K562 (cell line): ENCODE measurements at regions not wholly inside any gene's neighbourhood (a gene's known extent, or its start where the extent isn't known, plus 50 kb on each side); places are given as distances from the start of the nearest gene placed in this dataset.

Experiments used
- ATAC-seq: fragments of 200-7000 bp; cut with Tn5 transposase; 3 replicates; pipeline ENCODE4 v1.9.1; 2020; ENCODE audit warnings: moderate library complexity
- BruUV-seq: library from RNA; stranded (reverse); fragments of 400-500 nt; replicated peaks from 2 replicates; lab custom pipeline; 2021; lab: Mats Ljungman, UMichigan
- CTCF ChIA-PET: fragments of 300-600 bp; formaldehyde crosslinking; extraction: SDS; loops from one replicate; lab custom pipeline; 2021; ENCODE audit warnings: low intra/inter-chr PET ratio; lab: Yijun Ruan, JAX
- POLR2A ChIA-PET: fragments of 300-600, 350-650 bp; sonication (Branson Sonifier 250); formaldehyde crosslinking; extraction: SDS; loops from one replicate; lab custom pipeline; 2021; ENCODE audit warnings: antibody characterized with exemption, inconsistent platforms; lab: Yijun Ruan, JAX
- DNase-seq, 4 experiments: peaks; one replicate each; pipeline versions ENCODE4 v3.0.0 to v3.0.0-alpha.2; 2011 to 2018; ENCODE audit warnings: low spot score in 3 of 4, mixed read lengths in 3 of 4; ENCODE audit errors: extremely low read depth in 1 of 4
- FAIRE-seq: peaks from 2 replicates; lab custom pipeline; 2011; peaks lifted over from hg19 to GRCh38; lab: Jason Lieb, UNC
- H2AFZ ChIP-seq: 2 replicates; pipeline ENCODE4 v1.6.0; 2011; ENCODE audit warnings: low read depth, low read length, control low read depth, inconsistent platforms
- H3K27ac ChIP-seq: fragments of 200-600 bp; 3 replicates; pipeline ENCODE4 v1.8.0; 2011; ENCODE audit warnings: low read depth, mild to moderate bottlenecking, control low read depth, inconsistent platforms, low read length, moderate library complexity, mixed read lengths; ENCODE audit errors: extremely low read depth
- H3K27me3 ChIP-seq, 2 experiments: fragments of 300-600 bp in 1 of 2; 2 replicates in 1 of 2; 3 replicates in 1 of 2; pipeline versions ENCODE4 v1.6.0 to v1.8.0; 2011; ENCODE audit warnings: inconsistent platforms in 2 of 2, low read length in 2 of 2, mild to moderate bottlenecking in 1 of 2, mixed read lengths in 1 of 2, moderate library complexity in 1 of 2; ENCODE audit not compliant: control insufficient read depth in 2 of 2, insufficient read depth in 2 of 2
- H3K36me3 ChIP-seq: fragments of 300-600 bp; 3 replicates; pipeline ENCODE4 v1.8.0; 2011; ENCODE audit warnings: mild to moderate bottlenecking, low read length, inconsistent platforms; ENCODE audit not compliant: control insufficient read depth, insufficient read depth
- H3K4me1 ChIP-seq, 2 experiments: fragments of 200-600 bp in 1 of 2; replicated peaks in 1 of 2; 2 replicates in 1 of 2; 3 replicates in 1 of 2; pipeline versions ENCODE4 v1.5.1 to v1.8.0; 2011; ENCODE audit warnings: inconsistent platforms in 2 of 2, low read length in 2 of 2, mild to moderate bottlenecking in 1 of 2, mixed read lengths in 1 of 2, moderate library complexity in 1 of 2; ENCODE audit not compliant: control insufficient read depth in 2 of 2, insufficient read depth in 2 of 2
- H3K4me2 ChIP-seq: 2 replicates; pipeline ENCODE4 v1.6.1; 2011; ENCODE audit warnings: low read length, control low read depth, inconsistent platforms, mixed read lengths; ENCODE audit not compliant: insufficient read depth
- H3K4me3 ChIP-seq: fragments of 200-600 bp; sonication (generic), shearing (Covaris generic); 2 replicates; pipeline ENCODE4 v1.5.1; 2016; ENCODE audit warnings: control low read depth, inconsistent platforms
- H3K79me2 ChIP-seq: fragments of 200-600 bp; 3 replicates; pipeline ENCODE4 v1.8.0; 2011; ENCODE audit warnings: low read length, inconsistent platforms; ENCODE audit not compliant: control insufficient read depth, insufficient read depth
- H3K9ac ChIP-seq, 2 experiments: 2 replicates each; pipeline versions ENCODE4 v1.6.0 to v1.6.1; 2011; ENCODE audit warnings: low read depth in 2 of 2, low read length in 2 of 2, control low read depth in 1 of 2, inconsistent platforms in 1 of 2, mild to moderate bottlenecking in 1 of 2, mixed read lengths in 1 of 2; ENCODE audit not compliant: insufficient read depth in 1 of 2
- H3K9me1 ChIP-seq: one replicate; pipeline ENCODE4 v1.6.0; 2011; ENCODE audit warnings: inconsistent platforms, mild to moderate bottlenecking, low read length, moderate library complexity; ENCODE audit not compliant: control insufficient read depth, insufficient read depth
- H3K9me3 ChIP-seq: replicated peaks from 2 replicates; pipeline ENCODE4 v1.5.1; 2011; ENCODE audit warnings: low read depth, low read length, inconsistent platforms; ENCODE audit not compliant: control insufficient read depth, insufficient read depth
- H4K20me1 ChIP-seq: replicated peaks from 2 replicates; pipeline ENCODE4 v1.6.1; 2011; ENCODE audit warnings: low read length, inconsistent platforms, mixed read lengths; ENCODE audit not compliant: control insufficient read depth, insufficient read depth
- DACH1 ChIP-seq: fragments of 450-650 bp; IDR thresholded peaks from 2 replicates; pipeline ENCODE4 v1.6.1; 2018; ENCODE audit not compliant: partially characterized antibody
- E2F3 ChIP-seq: fragments of 250-450 bp; sonication (Bioruptor Pico); IDR thresholded peaks from 2 replicates; pipeline ENCODE4 v1.4.0; 2020; ENCODE audit warnings: mild to moderate bottlenecking
- ETV5 ChIP-seq: sonication (generic); formaldehyde crosslinking; IDR thresholded peaks from 2 replicates; pipeline ENCODE4 v1.4.0; 2020; ENCODE audit warnings: low read depth, mild to moderate bottlenecking, missing genetic modification reagents
- FUS ChIP-seq: fragments of 200-400 bp; formaldehyde crosslinking; optimal IDR thresholded peaks from 2 replicates; pipeline ENCODE3; 2017; ENCODE audit warnings: low read depth, low read length
- ZNF197 ChIP-seq: fragments of 200-800 bp; sonication (Bioruptor generic); IDR thresholded peaks from 2 replicates; pipeline ENCODE4 v1.6.1; 2016; ENCODE audit warnings: low read depth, missing genetic modification characterization, missing compliant biosample characterization
- ZNF444 ChIP-seq: fragments of 250-450 bp; sonication (Bioruptor Pico); IDR thresholded peaks from 2 replicates; pipeline ENCODE4 v1.4.0; 2020; ENCODE audit warnings: mild to moderate bottlenecking, moderate library complexity
- ZNF707 ChIP-seq: fragments of 250-450 bp; sonication (Bioruptor Pico); conservative IDR thresholded peaks from 2 replicates; pipeline ENCODE4 v1.8.0; 2022; ENCODE audit warnings: inconsistent platforms, mild to moderate bottlenecking, moderate library complexity
- WGBS: fragments of 100-300 bp; shearing (Covaris generic); methylation state at CpG from one replicate; pipeline ENCODE4 v1.1.6; 2016; ENCODE audit warnings: low coverage, mixed read lengths; ENCODE audit not compliant: insufficient coverage; ENCODE audit errors: missing lambda C conversion rate; 5-methylcytosine and 5-hydroxymethylcytosine counted together
- in situ Hi-C: fragments of 300-500 bp; cut with MboI; formaldehyde crosslinking; loops from 4 replicates; pipeline ENCODE4 v1.15.0; 2018; ENCODE audit warnings: inconsistent platforms, mixed read lengths
- intact Hi-C: fragments of 100-400 bp; cut with micrococcal nuclease; formaldehyde crosslinking; loops from 2 replicates; pipeline ENCODE4 v1.14.2; 2022
- TF ChIP-seq, protein P1 (sequence below): fragments of 250-450 bp; sonication (Bioruptor Pico); IDR thresholded peaks from 2 replicates; pipeline ENCODE4 v1.4.0; 2020; ENCODE audit warnings: mild to moderate bottlenecking, moderate library complexity, borderline replicate concordance
- TF ChIP-seq, protein P2 (sequence below): fragments of 450-650 bp; formaldehyde crosslinking; IDR thresholded peaks from 2 replicates; pipeline ENCODE4 v1.4.0; 2022; ENCODE audit warnings: missing genetic modification characterization

DNA sequence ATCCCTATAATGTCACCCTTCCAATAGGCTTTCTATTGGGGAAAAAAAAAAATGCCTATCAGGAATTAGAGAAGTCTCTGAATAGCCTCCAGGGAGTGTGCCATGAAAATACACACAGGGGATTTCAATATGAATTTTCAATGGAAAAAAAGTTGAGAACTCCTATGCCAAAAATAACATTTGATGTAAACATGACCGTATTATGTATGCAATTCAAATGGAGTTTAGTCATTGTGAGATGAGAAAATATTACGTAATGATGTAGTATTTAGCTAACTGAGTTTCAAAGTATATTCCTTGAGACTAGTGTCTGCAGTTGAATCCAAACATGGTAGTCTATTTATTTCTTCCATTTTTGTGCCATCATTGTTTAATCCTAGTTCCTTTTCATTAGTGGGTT lies 182.3 kb downstream of the BLID start (continued):
- TF ChIP-seq, protein P1, sequence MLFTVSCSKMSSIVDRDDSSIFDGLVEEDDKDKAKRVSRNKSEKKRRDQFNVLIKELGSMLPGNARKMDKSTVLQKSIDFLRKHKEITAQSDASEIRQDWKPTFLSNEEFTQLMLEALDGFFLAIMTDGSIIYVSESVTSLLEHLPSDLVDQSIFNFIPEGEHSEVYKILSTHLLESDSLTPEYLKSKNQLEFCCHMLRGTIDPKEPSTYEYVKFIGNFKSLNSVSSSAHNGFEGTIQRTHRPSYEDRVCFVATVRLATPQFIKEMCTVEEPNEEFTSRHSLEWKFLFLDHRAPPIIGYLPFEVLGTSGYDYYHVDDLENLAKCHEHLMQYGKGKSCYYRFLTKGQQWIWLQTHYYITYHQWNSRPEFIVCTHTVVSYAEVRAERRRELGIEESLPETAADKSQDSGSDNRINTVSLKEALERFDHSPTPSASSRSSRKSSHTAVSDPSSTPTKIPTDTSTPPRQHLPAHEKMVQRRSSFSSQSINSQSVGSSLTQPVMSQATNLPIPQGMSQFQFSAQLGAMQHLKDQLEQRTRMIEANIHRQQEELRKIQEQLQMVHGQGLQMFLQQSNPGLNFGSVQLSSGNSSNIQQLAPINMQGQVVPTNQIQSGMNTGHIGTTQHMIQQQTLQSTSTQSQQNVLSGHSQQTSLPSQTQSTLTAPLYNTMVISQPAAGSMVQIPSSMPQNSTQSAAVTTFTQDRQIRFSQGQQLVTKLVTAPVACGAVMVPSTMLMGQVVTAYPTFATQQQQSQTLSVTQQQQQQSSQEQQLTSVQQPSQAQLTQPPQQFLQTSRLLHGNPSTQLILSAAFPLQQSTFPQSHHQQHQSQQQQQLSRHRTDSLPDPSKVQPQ (CRISPR knock-in tag) = no peak
- TF ChIP-seq, protein P2, sequence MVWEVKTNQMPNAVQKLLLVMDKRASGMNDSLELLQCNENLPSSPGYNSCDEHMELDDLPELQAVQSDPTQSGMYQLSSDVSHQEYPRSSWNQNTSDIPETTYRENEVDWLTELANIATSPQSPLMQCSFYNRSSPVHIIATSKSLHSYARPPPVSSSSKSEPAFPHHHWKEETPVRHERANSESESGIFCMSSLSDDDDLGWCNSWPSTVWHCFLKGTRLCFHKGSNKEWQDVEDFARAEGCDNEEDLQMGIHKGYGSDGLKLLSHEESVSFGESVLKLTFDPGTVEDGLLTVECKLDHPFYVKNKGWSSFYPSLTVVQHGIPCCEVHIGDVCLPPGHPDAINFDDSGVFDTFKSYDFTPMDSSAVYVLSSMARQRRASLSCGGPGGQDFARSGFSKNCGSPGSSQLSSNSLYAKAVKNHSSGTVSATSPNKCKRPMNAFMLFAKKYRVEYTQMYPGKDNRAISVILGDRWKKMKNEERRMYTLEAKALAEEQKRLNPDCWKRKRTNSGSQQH (CRISPR knock-in tag) = no peak
- no peak for TF ChIP-seq ZNF707 (CRISPR knock-in tag)
- TF ChIP-seq ETV5 (CRISPR knock-in tag) = no peak
- TF ChIP-seq ZNF197 (CRISPR knock-in tag) = no peak
- no peak for TF ChIP-seq FUS

DNA sequence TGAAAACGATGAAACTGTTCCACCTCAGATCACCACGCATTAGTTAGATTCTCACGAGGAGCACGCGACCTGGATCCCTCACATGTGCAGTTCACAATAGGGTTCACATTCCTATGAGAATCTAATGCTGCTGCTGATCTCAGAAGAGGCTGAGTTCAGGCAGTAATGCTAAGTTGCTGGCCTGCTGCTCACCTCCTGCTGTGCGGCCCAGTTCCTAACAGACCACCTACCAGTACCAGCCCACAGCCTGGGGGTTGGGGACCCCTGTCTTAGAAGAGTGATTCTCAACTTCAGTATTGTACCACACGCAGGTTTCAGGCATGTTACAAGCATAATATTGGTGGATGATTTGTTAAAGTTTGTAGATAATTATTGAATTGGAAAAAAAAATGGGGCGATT lies 182.7 kb downstream of the BLID start:
- no peaks in the 10 kb centered on the region for H3K79me2 ChIP-seq
- no peaks in the 10 kb centered on the region for H3K4me1 ChIP-seq
- no peaks in the 10 kb centered on the region for H3K9me1 ChIP-seq
- H3K4me2 ChIP-seq = no peak overlapping the region
- in situ Hi-C loops (no loop called here), intact Hi-C loops (no loop called here)
- TF ChIP-seq E2F3 (no peak), DACH1 (no peak), ZNF444 (no peak)
- H3K9ac ChIP-seq = no peak overlapping the region
- WGBS = 0% methylated on average over 8 of the region's 8 CpGs
- no peak overlapping the region for H2AFZ ChIP-seq
- ChIA-PET POLR2A (no interaction called here), CTCF (no interaction called here)
- ATAC-seq = no peak
- no peaks in the 10 kb centered on the region for H3K9me3 ChIP-seq
- H4K20me1 ChIP-seq = no peaks in the 10 kb centered on the region
- H3K36me3 ChIP-seq = no peaks in the 10 kb centered on the region
- no peak for DNase-seq
- H3K27me3 ChIP-seq = no peaks in the 10 kb centered on the region
- no TSS peak for BruUV-seq
- no peak overlapping the region for H3K27ac ChIP-seq
- no peak for FAIRE-seq
- H3K4me3 ChIP-seq = no peak overlapping the region
